ENCODE measurements at regions not wholly inside any gene's neighbourhood (a gene's known extent, or its start where the extent isn't known, plus 50 kb on each side); places are given as distances from the start of the nearest gene placed in this dataset.

DNA sequence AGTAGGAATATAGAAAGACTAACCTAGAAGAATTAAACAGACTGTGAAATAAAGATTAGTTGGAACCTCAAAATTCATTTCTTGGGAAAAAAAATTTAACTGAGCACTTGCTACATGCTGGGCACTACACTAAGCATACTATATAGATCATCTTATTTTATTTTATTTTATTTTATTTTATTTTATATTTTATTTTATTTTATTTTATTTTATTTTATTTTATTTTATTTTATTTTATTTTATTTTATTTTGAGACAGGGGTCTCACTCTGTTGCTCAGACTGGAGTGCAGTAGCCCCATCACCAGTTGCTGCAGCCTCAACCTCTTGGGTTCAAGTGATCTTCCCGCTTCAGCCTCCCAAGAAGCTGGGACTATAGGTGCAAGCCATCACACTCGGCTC is 74.5 kb upstream of the DSC1 start:
- DNase-seq, result no peak
- H3K36me3 Mint-ChIP-seq, result no peaks in the 10 kb centered on the region
- H3K4me3 Mint-ChIP-seq, result no peak overlapping the region
- H3K27me3 Mint-ChIP-seq (ENCODE audit: low read depth in 3 of 3), result peaks cover 0 to 4% (median 2%) of the 10 kb centered on the region in 3 donors
- no peaks in the 10 kb centered on the region for H3K4me1 Mint-ChIP-seq
- H3K9me3 Mint-ChIP-seq, result peaks cover 2 to 28% (median 10%) of the 10 kb centered on the region in 6 donors
- no peak overlapping the region for H3K27ac Mint-ChIP-seq

DNA sequence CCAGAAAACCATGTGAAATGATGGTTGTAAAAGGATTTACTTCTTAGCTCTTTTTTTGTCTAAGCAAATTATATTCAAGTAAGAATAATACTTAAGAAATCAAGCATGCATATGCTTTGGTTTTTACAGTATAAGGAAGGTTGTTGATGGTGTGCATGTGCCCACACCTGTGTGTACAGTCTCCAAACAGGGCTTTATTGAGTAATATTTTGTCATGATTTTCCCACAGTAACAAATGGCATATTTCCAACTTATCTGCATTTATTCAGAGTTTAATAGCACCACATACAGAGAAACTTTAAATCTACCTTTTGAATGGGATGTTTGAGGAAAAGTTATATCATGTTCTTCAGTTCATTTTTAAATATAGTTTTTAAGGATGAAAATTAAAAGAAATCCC is 76.5 kb upstream of the DSG1 start:
- H3K4me1 Mint-ChIP-seq, result no peaks in the 10 kb centered on the region

DNA sequence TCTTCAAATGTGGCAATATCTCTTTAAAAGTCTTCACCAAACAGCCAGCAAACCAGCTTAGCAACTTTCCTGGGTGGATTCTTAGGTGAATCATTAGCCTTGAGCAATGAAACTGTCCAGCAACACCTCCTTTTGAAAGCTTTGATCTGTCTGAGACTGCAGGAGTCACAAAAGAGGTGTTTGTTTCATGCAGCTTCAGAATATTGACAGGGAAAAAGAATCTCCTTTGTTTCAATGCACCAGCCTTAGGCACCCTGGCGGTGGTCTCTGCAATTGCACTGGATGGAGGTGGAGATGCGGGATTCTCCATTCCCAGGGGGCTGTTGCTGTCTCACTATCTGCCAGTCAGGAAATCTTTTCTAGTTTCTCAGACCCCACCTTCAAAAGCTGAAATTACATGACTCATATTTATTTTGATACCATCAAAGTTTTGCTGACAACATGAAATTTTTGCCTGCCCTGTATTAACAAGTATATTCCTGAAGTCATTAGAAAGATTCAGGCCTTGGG is 76.0 kb upstream of the DSG1 start:
- no peak overlapping the region for H3K4me3 Mint-ChIP-seq
- no peak for DNase-seq
- H3K4me1 Mint-ChIP-seq, result no peaks in the 10 kb centered on the region
- H3K27me3 Mint-ChIP-seq (ENCODE audit: low read depth in 3 of 3), result peaks cover 0 to 3% (median 0%) of the 10 kb centered on the region in 3 donors
- no peak overlapping the region for H3K27ac Mint-ChIP-seq
- peaks cover 0 to 31% (median 7%) of the 10 kb centered on the region in 6 donors for H3K9me3 Mint-ChIP-seq
- H3K36me3 Mint-ChIP-seq, result no peaks in the 10 kb centered on the region

More for the DNA sequence above, 76.5 kb upstream of the DSG1 start:
- DNase-seq, result no peak
- peaks cover 0 to 3% (median 0%) of the 10 kb centered on the region in 3 donors for H3K27me3 Mint-ChIP-seq (ENCODE audit: low read depth in 3 of 3)
- H3K27ac Mint-ChIP-seq, result no peak overlapping the region
- H3K9me3 Mint-ChIP-seq, result peaks cover 0 to 31% (median 8%) of the 10 kb centered on the region in 6 donors
- H3K36me3 Mint-ChIP-seq, result no peaks in the 10 kb centered on the region
- no peak overlapping the region for H3K4me3 Mint-ChIP-seq

DNA sequence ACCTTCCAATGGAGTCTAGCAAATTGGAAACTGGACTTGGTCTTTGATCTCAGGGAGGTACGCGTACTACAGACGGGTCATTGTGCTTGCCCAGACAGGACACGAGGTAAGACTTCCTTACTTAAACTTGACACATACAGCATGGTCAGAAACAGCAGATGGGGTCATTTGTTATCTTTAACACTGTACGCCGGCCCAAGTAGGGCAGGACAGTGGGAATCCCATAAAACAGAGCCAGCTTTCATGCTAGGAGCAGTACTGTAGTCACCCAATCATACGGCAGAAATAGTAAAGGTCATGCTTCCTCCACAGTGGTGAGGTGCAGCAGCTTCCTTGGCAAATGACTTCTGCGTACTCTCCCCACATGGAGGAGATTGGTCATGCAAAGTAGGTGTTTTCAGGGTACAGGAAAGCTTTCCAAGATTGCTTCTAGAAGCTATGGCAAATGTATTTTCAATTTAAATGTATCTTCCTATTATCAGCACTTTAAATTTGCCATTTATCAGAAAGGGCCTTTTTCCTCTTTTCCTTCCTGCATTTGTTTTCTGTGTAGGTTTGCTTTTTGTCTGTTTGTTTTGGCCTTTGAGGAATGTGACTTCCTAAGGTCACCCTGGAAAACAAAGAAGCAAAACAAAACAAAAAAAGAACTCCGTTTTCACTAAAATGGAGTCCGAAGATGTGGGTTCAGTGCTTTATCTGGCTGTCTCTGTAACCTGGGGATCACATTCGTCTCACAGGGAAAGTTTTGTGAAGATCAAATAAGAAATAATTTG is 74.0 kb upstream of the DSG1 start:
- peaks cover 0 to 31% (median 7%) of the 10 kb centered on the region in 6 donors for H3K9me3 Mint-ChIP-seq
- no peak overlapping the region for H3K27ac Mint-ChIP-seq
- H3K4me3 Mint-ChIP-seq, result no peak overlapping the region
- H3K36me3 Mint-ChIP-seq, result no peaks in the 10 kb centered on the region
- no peaks in the 10 kb centered on the region for H3K4me1 Mint-ChIP-seq
- no peak for DNase-seq
- H3K27me3 Mint-ChIP-seq (ENCODE audit: low read depth in 3 of 3), result peaks cover 0 to 1% (median 0%) of the 10 kb centered on the region in 3 donors

DNA sequence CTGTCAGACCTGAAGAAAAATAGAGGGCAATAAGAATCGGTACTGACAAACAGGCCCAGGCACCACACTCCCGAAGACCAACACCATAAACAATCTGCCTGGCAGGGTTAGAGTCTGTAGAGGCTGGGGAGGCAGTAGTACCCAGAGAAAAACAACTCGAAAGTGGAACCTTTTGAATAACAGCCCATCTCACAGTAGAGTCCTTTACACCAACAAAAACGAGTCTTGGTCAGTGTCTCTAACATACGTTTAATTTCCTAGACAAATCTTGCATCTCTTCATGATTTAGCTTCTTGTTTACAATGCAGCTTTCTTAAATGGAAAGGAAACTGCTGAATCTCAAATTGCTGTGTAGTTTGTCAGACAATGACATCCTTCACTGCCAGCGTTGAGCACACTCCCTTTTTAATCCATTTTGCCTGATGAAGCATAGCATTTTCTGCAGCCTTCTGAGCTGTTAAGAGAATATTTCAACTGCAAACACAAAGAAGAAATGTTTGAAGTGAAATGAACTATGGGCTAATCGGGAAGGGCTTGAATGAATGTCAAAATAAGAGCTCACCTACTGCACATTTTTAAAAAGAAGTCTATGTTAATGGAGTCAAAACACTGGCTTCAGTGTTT is 73.1 kb upstream of the DSG1 start:
- H3K27ac Mint-ChIP-seq, result no peak overlapping the region
- H3K27me3 Mint-ChIP-seq (ENCODE audit: low read depth in 3 of 3), result no peaks in the 10 kb centered on the region
- no peak overlapping the region for H3K4me3 Mint-ChIP-seq
- no peaks in the 10 kb centered on the region for H3K36me3 Mint-ChIP-seq
- no peak for DNase-seq
- peaks cover 0 to 31% (median 8%) of the 10 kb centered on the region in 6 donors for H3K9me3 Mint-ChIP-seq
- H3K4me1 Mint-ChIP-seq, result no peaks in the 10 kb centered on the region

DNA sequence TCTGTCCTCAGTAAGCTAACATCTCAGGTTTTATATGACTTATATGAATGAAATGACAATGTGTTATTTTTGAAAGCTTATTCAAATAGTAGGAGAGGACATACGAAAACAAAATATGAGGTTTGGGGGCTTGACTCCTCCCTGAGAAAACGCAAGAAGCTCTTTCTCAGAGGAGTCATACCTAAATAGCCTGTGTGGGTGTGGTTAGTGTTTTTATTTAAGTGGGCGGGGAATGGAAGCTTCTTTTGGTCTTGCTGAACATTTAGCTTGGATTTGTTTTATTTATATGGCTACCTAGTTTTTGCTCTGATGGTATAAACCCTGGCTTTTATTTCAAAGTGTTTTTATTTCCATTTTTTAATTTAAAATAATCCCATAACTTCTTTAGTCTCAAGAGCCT is 72.1 kb upstream of the DSG1 start:
- no peak for DNase-seq
- no peak overlapping the region for H3K4me3 Mint-ChIP-seq
- no peaks in the 10 kb centered on the region for H3K36me3 Mint-ChIP-seq
- no peaks in the 10 kb centered on the region for H3K4me1 Mint-ChIP-seq
- H3K9me3 Mint-ChIP-seq, result peaks cover 0 to 31% (median 6%) of the 10 kb centered on the region in 6 donors
- no peak overlapping the region for H3K27ac Mint-ChIP-seq
- peaks cover 0 to 2% (median 0%) of the 10 kb centered on the region in 3 donors for H3K27me3 Mint-ChIP-seq (ENCODE audit: low read depth in 3 of 3)

DNA sequence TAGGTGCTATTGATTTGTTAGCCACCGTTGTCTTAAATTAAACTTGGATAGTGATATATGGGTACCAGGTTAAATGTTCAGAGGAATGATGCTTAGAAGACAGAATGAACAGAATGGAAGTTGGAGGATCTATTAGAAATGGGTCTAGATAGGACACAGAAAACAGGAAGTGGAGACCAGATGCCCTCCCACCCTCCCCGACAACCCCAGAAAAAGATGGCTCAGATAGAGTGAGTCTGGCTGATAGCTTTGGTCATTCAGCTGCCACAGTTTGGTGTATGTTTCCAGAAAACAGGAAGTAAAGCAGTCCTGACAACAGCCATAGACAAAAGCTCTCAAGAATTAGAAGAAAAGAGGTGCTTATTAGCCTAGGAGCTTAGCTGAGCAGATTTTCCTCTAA is 71.5 kb upstream of the DSG1 start:
- no peaks in the 10 kb centered on the region for H3K4me1 Mint-ChIP-seq
- no peak for DNase-seq
- H3K9me3 Mint-ChIP-seq, result peaks cover 0 to 31% (median 6%) of the 10 kb centered on the region in 6 donors
- H3K27me3 Mint-ChIP-seq (ENCODE audit: low read depth in 3 of 3), result peaks cover 0 to 2% (median 0%) of the 10 kb centered on the region in 3 donors
- no peaks in the 10 kb centered on the region for H3K36me3 Mint-ChIP-seq
- H3K4me3 Mint-ChIP-seq, result no peak overlapping the region
- H3K27ac Mint-ChIP-seq, result no peak overlapping the region

DNA sequence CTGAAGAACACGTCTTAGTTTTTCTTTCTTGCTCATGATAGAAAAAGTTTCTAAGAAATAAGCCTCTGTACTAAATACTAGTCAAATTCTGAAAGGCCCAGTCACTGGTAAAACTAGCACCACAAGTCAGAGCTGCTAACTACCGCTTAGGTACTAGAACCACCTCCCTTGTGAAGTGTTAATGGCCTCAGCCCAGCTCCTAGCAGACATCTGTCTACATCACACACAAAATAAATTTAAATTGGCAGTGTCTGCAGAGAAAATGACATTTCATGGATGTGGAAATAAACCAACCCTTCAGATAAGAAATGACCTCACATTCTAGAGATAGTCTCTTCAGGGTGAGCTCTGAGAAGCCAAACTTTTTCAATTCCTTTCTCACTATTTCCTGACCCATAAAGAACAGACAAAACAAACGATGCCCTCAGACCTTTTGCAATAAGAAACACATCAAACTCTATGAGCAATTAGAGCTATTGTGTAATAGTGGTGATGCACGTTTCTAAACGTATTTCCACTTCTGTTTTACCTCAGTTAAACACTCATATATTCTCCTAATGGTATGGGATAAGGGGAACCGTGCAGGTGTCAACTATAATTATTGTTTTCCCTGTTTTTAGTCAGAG is 70.3 kb upstream of the DSG1 start:
- Mint-ChIP-seq H3K9me3 (peaks cover 0 to 24% (median 4%) of the 10 kb centered on the region in 6 donors), H3K4me3 (no peak overlapping the region), H3K27ac (no peak overlapping the region), H3K36me3 (no peaks in the 10 kb centered on the region), H3K27me3 (ENCODE audit: low read depth in 3 of 3) (peaks cover 0 to 2% (median 0%) of the 10 kb centered on the region in 3 donors), H3K4me1 (no peaks in the 10 kb centered on the region)
- no peak for DNase-seq

DNA sequence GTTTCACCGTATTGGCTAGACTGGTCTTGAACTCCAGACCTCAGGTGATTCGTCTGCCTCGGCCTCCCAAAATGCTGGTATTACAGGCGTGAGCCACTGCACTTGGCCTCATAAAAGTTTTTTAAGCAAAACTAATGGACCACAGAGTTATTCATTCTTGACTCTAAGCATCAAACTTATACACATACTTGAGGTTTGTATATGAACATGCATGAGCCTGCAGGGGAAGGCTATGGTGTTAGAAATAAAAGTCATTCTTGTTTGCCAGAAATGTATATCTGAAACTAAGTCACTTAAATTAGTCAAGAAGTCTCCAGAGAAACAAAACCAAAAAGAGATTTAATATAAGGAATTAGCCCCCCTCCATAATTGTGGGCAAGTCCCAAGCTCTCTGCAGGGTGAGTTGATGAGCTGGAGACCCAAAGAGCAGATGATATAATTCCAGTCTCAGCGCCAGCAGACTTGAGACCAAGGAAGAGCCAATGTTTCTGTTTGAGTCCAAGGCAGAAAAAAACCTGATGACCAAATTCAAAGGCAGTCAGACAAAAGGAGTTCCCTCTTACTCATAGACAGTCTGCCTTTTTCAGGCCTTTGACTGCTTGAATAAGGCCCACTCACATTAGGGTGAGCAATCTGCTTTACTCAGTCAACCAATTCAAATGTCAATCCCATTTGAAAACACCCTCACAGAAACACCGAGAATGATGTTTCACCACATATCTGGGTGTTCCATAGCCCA is 69.0 kb upstream of the DSG1 start:
- no peak for DNase-seq
- H3K4me3 Mint-ChIP-seq, result no peak overlapping the region
- H3K27me3 Mint-ChIP-seq (ENCODE audit: low read depth in 3 of 3), result peaks cover 0 to 2% (median 0%) of the 10 kb centered on the region in 3 donors
- H3K9me3 Mint-ChIP-seq, result peaks cover 0 to 20% (median 4%) of the 10 kb centered on the region in 6 donors
- no peaks in the 10 kb centered on the region for H3K36me3 Mint-ChIP-seq
- no peak overlapping the region for H3K27ac Mint-ChIP-seq
- no peaks in the 10 kb centered on the region for H3K4me1 Mint-ChIP-seq

DNA sequence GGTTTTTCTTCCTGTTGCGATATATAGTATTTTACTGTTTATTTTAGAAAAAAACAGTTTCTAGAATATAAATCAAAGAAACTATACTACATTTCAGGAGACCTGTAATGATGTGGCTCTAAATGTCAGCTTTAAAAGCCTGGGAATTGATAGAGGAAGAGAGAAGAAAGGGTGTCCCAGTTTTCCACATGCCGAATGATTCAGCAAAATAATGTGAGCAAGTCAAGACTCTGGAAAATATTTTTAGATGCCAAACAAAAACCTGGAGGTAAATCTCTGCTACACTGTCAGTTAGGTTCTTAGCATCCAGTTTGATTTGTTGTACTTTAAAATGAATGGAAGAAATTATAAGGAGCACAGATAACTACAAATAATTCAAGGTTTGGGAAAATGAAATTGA is 67.1 kb upstream of the DSG1 start:
- no peak for DNase-seq
- Mint-ChIP-seq H3K9me3 (peaks cover 0 to 13% (median 4%) of the 10 kb centered on the region in 6 donors), H3K36me3 (no peaks in the 10 kb centered on the region), H3K27ac (no peak overlapping the region), H3K27me3 (ENCODE audit: low read depth in 3 of 3) (peaks cover 0 to 2% (median 0%) of the 10 kb centered on the region in 3 donors), H3K4me1 (no peaks in the 10 kb centered on the region), H3K4me3 (no peak overlapping the region)

DNA sequence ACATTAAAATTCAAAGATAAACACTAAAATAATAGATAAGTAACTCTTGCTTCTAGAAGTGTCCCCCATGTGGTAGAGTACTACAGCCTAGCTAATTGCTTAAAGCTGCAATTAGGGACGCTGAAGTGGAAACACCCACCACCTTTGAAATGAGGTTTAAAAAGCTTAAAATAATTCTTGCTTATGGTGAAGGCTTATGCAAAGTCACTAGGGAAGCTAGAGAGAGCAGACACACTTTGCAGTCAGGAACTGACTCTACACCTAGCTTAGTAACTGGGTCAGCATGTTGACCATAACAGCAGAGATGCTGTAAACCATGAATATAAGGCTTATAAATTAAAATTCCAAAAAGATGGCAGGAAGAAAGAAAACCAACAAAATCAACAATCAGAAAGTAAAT is 65.4 kb upstream of the DSG1 start:
- DNase-seq, result no peak
- H3K27me3 Mint-ChIP-seq (ENCODE audit: low read depth in 3 of 3), result peaks cover 0 to 2% (median 0%) of the 10 kb centered on the region in 3 donors
- no peak overlapping the region for H3K4me3 Mint-ChIP-seq
- H3K36me3 Mint-ChIP-seq, result no peaks in the 10 kb centered on the region
- no peak overlapping the region for H3K27ac Mint-ChIP-seq
- H3K4me1 Mint-ChIP-seq, result no peaks in the 10 kb centered on the region
- peaks cover 0 to 15% (median 4%) of the 10 kb centered on the region in 6 donors for H3K9me3 Mint-ChIP-seq

DNA sequence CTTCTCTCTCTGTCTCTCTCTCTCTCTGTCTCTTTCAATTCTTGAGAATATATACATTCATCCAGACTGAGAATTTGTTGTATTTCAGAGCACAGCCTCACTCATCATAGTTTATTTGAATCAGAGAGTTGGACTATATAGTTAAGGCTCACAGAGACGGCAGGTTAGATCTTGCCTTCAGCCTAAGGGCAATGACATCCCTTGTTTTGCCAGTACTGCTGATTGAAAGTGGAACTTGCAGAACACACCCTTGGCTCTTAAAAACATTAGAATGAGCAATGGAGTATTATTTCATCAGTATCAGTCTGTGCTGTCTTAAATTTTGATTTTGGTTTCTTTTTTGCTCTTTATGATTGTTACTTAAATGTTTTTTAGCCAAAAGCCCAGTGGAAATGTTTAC is 62.0 kb upstream of the DSG1 start:
- peaks cover 0 to 3% (median 0%) of the 10 kb centered on the region in 3 donors for H3K36me3 Mint-ChIP-seq
- no peaks in the 10 kb centered on the region for H3K4me1 Mint-ChIP-seq
- no peak overlapping the region for H3K27ac Mint-ChIP-seq
- peaks cover 0 to 21% (median 3%) of the 10 kb centered on the region in 6 donors for H3K9me3 Mint-ChIP-seq
- no peak overlapping the region for H3K4me3 Mint-ChIP-seq
- DNase-seq, result no peak
- peaks cover 0 to 2% (median 0%) of the 10 kb centered on the region in 3 donors for H3K27me3 Mint-ChIP-seq (ENCODE audit: low read depth in 3 of 3)

DNA sequence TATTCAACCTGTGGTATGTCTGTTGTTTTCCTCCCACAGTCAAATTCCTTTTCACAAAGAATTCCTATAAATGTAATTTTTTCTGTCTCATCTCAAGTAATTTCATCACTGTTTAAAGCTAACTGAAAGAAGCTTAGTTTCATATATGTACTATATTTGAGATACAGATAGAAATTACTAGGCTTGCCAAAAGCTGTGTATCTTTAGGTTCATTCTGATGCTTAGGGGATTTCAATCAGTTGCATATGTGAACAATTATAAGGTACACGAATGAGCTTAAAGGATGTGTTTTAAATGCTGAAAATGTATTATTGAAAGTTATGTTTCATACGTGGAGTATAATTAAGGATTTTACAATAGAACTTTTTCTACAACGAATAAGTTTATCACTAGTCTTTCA is 59.2 kb upstream of the DSG1 start:
- H3K9me3 Mint-ChIP-seq, result peaks cover 0 to 25% (median under 1%) of the 10 kb centered on the region in 6 donors
- no peaks in the 10 kb centered on the region for H3K4me1 Mint-ChIP-seq
- H3K27ac Mint-ChIP-seq, result no peak overlapping the region
- H3K36me3 Mint-ChIP-seq, result peaks cover 0 to 3% (median 0%) of the 10 kb centered on the region in 3 donors
- no peak for DNase-seq
- no peak overlapping the region for H3K4me3 Mint-ChIP-seq
- H3K27me3 Mint-ChIP-seq (ENCODE audit: low read depth in 3 of 3), result peaks cover 0 to 3% (median 0%) of the 10 kb centered on the region in 3 donors

Data from immature natural killer cell (primary cell).